PFSK-1 (cell line): ENCODE measurements at regions not wholly inside any gene's neighbourhood (a gene's known extent, or its start where the extent isn't known, plus 50 kb on each side); places are given as distances from the start of the nearest gene placed in this dataset.

ENCODE experiments used
- FOXP2 ChIP-seq: optimal IDR thresholded peaks from 2 replicates; pipeline ENCODE3; 2011; ENCODE audit warnings: borderline replicate concordance, control low read depth, inconsistent platforms; ENCODE audit not compliant: insufficient read depth; ENCODE audit errors: extremely low read length, extremely low read depth
- POLR2AphosphoS5 ChIP-seq: IDR thresholded peaks from 2 replicates; pipeline ENCODE4 v1.6.1; 2012; ENCODE audit warnings: low read depth, mild to moderate bottlenecking, control low read depth, low read length, moderate library complexity
- REST ChIP-seq, 2 experiments: IDR thresholded peaks; 2 replicates each; pipeline versions ENCODE4 v1.6.1 to v1.8.0; 2011 to 2012; ENCODE audit warnings: low read depth in 2 of 2, low read length in 2 of 2, control low read depth in 1 of 2, inconsistent platforms in 1 of 2, mild to moderate bottlenecking in 1 of 2, moderate library complexity in 1 of 2; ENCODE audit not compliant: insufficient read depth in 1 of 2
- SIN3A ChIP-seq: IDR thresholded peaks from 2 replicates; pipeline ENCODE4 v1.6.1; 2012; ENCODE audit warnings: mild to moderate bottlenecking, low read length, moderate library complexity, borderline replicate concordance; ENCODE audit not compliant: insufficient read depth
- TAF1 ChIP-seq: IDR thresholded peaks from 2 replicates; pipeline ENCODE4 v1.6.1; 2012; ENCODE audit warnings: low read length, control low read depth, borderline replicate concordance; ENCODE audit not compliant: insufficient read depth

GRCh38 chr5:25970906-25971489, 1067.4 kb downstream of the CDH9 start:
- TF ChIP-seq SIN3A, result no peak
- TF ChIP-seq TAF1, result no peak
- TF ChIP-seq FOXP2, result no peak
- no peak for TF ChIP-seq POLR2AphosphoS5
- no peak for TF ChIP-seq REST (IDR thresholded peaks at IDR 0.05; ENCODE audit: insufficient read depth in 1 of 2, low read depth in 2 of 2, low read length in 2 of 2)

DNA sequence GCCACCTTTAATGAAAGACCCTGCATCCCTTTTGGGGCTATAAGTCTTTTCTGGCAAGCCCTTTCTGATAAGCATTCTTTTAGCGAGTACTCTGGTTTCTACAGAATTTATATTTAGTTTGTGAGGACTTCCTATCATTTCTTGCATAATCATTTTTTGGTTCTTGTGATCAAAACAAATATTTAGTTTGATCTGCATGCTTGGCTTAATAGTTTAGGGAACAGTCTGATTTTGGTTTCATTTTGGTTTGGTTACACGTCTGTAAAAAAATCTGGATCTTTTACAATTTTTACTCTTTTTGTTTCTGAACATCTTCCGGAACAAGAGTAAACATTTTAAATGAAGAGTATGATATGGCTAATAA, 1074.4 kb downstream of the CDH9 start:
- TF ChIP-seq REST (IDR thresholded peaks at IDR 0.05; ENCODE audit: insufficient read depth in 1 of 2, low read depth in 2 of 2, low read length in 2 of 2) (no peak), TAF1 (no peak), FOXP2 (no peak), POLR2AphosphoS5 (no peak)

GRCh38 chr5:25963251-25964008, 1075.0 kb downstream of the CDH9 start:
- TF ChIP-seq TAF1, result no peak
- no peak for TF ChIP-seq SIN3A
- no peak for TF ChIP-seq POLR2AphosphoS5
- no peak for TF ChIP-seq REST (IDR thresholded peaks at IDR 0.05; ENCODE audit: insufficient read depth in 1 of 2, low read depth in 2 of 2, low read length in 2 of 2)
- no peak for TF ChIP-seq FOXP2

DNA sequence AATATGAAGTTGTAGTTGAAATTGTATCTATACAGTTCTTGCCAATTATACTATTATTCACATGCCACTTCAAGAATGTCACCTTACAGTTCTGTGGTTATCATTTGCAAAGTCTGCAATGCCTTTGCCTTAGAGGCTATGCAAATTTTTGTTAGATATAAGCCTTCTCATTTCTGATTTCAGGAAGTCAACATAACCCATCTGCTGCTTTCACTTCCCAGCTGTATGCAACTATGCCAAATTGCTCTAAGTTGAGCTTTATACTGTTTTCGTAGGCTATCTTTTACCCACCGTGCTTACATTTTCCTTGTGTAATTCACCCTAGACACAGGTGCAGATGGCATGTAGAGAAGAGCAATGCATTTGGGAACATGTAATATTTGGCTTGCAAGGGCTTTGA, 1083.0 kb downstream of the CDH9 start:
- TF ChIP-seq FOXP2 (no peak), SIN3A (no peak), TAF1 (no peak), POLR2AphosphoS5 (no peak), REST (IDR thresholded peaks at IDR 0.05; ENCODE audit: insufficient read depth in 1 of 2, low read depth in 2 of 2, low read length in 2 of 2) (no peak)
